ENCODE measurements at regions not wholly inside any gene's neighbourhood (a gene's known extent, or its start where the extent isn't known, plus 50 kb on each side); places are given as distances from the start of the nearest gene placed in this dataset.
A peak's percentile ranks its signal among the peaks of the same experiment; 100 is the strongest.

DNA sequence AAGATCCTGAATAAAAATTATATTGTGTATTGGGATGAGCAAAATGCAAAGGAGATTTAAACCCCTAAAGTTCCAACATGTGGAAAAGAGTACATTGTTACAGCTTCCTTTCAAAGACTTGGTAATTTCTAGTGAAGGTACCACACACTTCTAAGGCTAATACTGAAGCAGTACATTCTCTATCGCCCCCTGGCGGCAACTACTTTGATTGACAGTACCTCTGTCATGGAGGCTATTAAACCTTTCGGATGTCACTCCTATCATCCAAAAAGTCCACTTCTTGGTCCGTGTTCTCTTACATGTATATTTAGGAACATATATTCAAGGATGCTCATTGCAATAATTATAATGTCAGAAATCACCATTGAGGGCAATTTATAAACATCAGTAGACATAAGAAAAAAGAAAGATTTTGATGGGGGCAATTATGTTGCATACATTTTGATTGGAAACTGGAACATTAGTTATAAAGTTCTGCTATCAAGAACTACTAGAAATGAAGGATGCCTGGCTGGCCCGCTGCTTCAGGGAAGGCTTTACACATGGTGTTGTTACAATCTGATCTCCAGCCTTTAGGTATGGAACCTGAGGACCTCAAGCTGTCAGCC is 601.6 kb downstream of the CPS1 start:
- peak; percentile 42 for DNase-seq (ENCODE audit: low read depth, low spot score)
- TF ChIP-seq EZH2 (IDR thresholded peaks at IDR 0.05) = no peak
- no peak for TF ChIP-seq FOXP2 (optimal IDR thresholded peaks at IDR 0.05; ENCODE audit: control extremely low read depth, extremely low read length, insufficient read depth)
- TF ChIP-seq POLR2AphosphoS5 (IDR thresholded peaks at IDR 0.05; ENCODE audit: borderline replicate concordance, low read depth, low read length) = no peak
- Histone ChIP-seq H3K27ac (no peak overlapping the region), H3K36me3 (ENCODE audit: insufficient read depth, low read length) (no peaks in the 10 kb centered on the region), H3K9me3 (ENCODE audit: low read depth, low read length) (no peaks in the 10 kb centered on the region), H3K4me3 (no peak overlapping the region), H3K9ac (ENCODE audit: insufficient read length) (no peak overlapping the region)

DNA sequence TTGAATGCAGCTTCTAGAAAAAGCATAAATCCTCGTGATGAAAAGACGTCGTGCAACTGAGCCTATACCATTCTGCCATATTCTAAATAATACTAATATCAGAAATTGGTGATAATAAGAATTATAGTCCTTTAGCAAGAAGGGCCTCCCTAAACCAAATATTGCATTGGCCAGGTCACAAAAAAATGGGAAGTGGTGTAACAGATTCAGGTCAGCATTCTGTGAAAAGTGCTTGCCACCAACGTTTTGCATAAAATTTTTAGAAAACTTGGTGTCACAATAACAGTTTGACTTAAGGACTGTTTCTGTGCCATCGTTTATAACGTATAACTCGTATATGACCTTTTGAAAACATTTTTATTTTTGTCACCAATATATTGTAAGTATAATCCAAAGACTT is 603.6 kb downstream of the CPS1 start:
- no peak for DNase-seq (ENCODE audit: low read depth, low spot score)
- no peak for TF ChIP-seq POLR2AphosphoS5 (IDR thresholded peaks at IDR 0.05; ENCODE audit: borderline replicate concordance, low read depth, low read length)
- TF ChIP-seq EZH2 (IDR thresholded peaks at IDR 0.05) = no peak
- TF ChIP-seq FOXP2 (optimal IDR thresholded peaks at IDR 0.05; ENCODE audit: control extremely low read depth, extremely low read length, insufficient read depth) = no peak
- H3K36me3 ChIP-seq (ENCODE audit: insufficient read depth, low read length) = no peaks in the 10 kb centered on the region
- no peak overlapping the region for H3K4me3 ChIP-seq
- no peaks in the 10 kb centered on the region for H3K9me3 ChIP-seq (ENCODE audit: low read depth, low read length)
- H3K27ac ChIP-seq = no peak overlapping the region
- H3K9ac ChIP-seq (ENCODE audit: insufficient read length) = no peak overlapping the region

DNA sequence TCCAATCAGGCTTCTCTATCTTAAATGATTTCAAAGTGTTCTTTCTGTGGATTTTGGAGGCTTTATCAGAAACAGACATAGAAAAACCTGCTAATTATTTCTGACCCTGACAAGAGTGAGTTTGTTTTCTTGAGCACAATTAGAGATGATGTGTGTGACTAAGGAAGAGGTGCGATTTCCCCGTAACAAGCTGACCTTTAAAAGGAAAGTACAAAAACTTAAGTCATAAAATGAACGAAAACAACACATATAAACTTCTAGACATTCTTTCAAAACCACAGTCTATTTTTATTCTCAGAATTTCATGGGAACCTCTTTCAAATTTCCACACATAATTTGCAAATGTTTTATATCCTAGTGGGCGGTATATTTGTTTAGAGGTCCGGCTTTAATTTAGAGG is 604.8 kb downstream of the CPS1 start:
- no peaks in the 10 kb centered on the region for H3K36me3 ChIP-seq (ENCODE audit: insufficient read depth, low read length)
- no peak overlapping the region for H3K4me3 ChIP-seq
- DNase-seq (ENCODE audit: low read depth, low spot score) = no peak
- H3K9me3 ChIP-seq (ENCODE audit: low read depth, low read length) = no peaks in the 10 kb centered on the region
- no peak overlapping the region for H3K9ac ChIP-seq (ENCODE audit: insufficient read length)
- no peak overlapping the region for H3K27ac ChIP-seq
- TF ChIP-seq EZH2 (IDR thresholded peaks at IDR 0.05) = no peak
- TF ChIP-seq FOXP2 (optimal IDR thresholded peaks at IDR 0.05; ENCODE audit: control extremely low read depth, extremely low read length, insufficient read depth) = no peak
- TF ChIP-seq POLR2AphosphoS5 (IDR thresholded peaks at IDR 0.05; ENCODE audit: borderline replicate concordance, low read depth, low read length) = no peak

DNA sequence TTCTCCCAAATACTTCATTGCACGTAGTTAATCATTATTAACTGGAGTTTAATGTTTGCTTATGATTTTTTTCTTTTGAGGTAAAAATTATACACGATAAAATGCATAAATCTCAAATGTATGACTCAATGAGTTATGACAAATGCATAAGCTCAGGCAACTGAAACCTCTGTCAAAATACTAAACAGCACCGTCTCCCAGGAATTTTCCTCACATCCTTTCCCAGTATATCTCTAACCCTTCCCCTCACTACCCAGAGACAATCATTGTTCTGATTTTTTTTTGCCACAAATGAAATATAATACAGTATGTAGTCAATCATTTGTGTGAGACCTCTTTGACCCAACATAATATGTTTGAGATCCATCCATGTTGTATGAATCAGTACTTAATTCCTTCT is 606.5 kb downstream of the CPS1 start:
- Histone ChIP-seq H3K4me3 (no peak overlapping the region), H3K36me3 (ENCODE audit: insufficient read depth, low read length) (no peaks in the 10 kb centered on the region), H3K9me3 (ENCODE audit: low read depth, low read length) (no peaks in the 10 kb centered on the region), H3K27ac (no peak overlapping the region), H3K9ac (ENCODE audit: insufficient read length) (no peak overlapping the region)
- DNase-seq (ENCODE audit: low read depth, low spot score) = no peak
- TF ChIP-seq EZH2 (IDR thresholded peaks at IDR 0.05) = no peak
- no peak for TF ChIP-seq FOXP2 (optimal IDR thresholded peaks at IDR 0.05; ENCODE audit: control extremely low read depth, extremely low read length, insufficient read depth)
- no peak for TF ChIP-seq POLR2AphosphoS5 (IDR thresholded peaks at IDR 0.05; ENCODE audit: borderline replicate concordance, low read depth, low read length)

DNA sequence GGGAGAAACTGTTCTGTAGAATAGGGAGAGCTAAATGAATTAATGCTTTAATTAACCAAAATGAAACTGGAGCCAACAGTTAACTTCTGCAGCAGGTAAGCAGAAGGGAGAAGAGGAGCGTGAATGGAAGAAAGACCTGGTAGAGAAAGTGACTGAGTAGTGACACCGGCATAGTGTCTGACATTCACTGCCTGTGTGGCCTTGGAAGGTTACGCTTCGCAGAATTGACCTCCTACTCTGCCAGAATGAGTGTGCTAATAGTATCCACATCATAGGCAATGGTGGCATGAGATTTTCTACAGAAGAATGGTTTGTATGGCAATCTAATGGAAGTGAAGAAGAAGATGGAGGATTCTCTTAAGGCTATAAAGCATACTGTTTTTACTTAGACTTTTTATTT is 614.4 kb downstream of the CPS1 start:
- Histone ChIP-seq H3K9ac (ENCODE audit: insufficient read length) (no peak overlapping the region), H3K27ac (no peak overlapping the region), H3K9me3 (ENCODE audit: low read depth, low read length) (no peaks in the 10 kb centered on the region), H3K4me3 (no peak overlapping the region), H3K36me3 (ENCODE audit: insufficient read depth, low read length) (no peaks in the 10 kb centered on the region)
- TF ChIP-seq POLR2AphosphoS5 (IDR thresholded peaks at IDR 0.05; ENCODE audit: borderline replicate concordance, low read depth, low read length) (no peak), EZH2 (IDR thresholded peaks at IDR 0.05) (no peak), FOXP2 (optimal IDR thresholded peaks at IDR 0.05; ENCODE audit: control extremely low read depth, extremely low read length, insufficient read depth) (no peak)
- DNase-seq (ENCODE audit: low read depth, low spot score) = no peak

DNA sequence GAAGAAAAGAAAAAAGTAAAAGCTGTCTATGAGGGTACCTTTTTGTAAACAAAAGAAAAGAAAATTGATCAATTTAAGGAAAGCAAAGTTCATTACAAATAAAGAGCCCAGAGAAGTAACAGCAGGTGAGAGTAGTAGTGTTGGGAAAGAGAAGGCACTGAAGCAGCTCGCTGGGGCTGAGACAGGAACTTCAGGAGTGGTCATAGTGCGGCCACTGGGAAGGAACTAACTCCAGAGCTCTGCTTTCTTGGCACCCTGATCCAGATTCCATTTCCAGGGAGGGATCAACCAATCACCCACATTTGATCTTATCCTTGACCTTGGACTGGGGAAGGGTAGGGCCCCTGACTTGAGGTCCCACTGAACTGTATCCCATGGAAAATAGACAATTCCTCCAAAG is 617.6 kb downstream of the CPS1 start:
- TF ChIP-seq FOXP2 (optimal IDR thresholded peaks at IDR 0.05; ENCODE audit: control extremely low read depth, extremely low read length, insufficient read depth) (no peak), EZH2 (IDR thresholded peaks at IDR 0.05) (no peak), POLR2AphosphoS5 (IDR thresholded peaks at IDR 0.05; ENCODE audit: borderline replicate concordance, low read depth, low read length) (no peak)
- no peaks in the 10 kb centered on the region for H3K9me3 ChIP-seq (ENCODE audit: low read depth, low read length)
- H3K4me3 ChIP-seq = no peak overlapping the region
- no peak for DNase-seq (ENCODE audit: low read depth, low spot score)
- H3K27ac ChIP-seq = no peak overlapping the region
- H3K9ac ChIP-seq (ENCODE audit: insufficient read length) = no peak overlapping the region
- H3K36me3 ChIP-seq (ENCODE audit: insufficient read depth, low read length) = no peaks in the 10 kb centered on the region

DNA sequence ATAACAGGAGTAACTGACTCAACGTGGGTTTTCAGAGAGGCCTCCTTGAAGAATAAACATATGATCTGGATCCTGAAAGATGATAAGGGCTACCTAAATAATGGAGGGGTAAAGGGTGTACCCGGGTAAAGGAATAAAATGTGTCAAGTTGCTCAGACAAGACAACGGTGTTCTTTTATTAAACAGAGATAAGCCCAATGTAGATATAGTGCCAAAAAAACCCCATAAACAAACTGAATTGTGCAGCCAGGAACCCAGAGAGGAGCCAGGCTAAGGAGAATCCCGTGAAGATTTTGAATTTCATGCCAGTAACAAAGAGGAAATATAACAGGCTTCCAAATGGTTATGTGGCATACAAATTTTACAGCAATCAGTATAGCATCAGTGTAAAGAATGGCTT is 618.2 kb downstream of the CPS1 start:
- no peaks in the 10 kb centered on the region for H3K36me3 ChIP-seq (ENCODE audit: insufficient read depth, low read length)
- DNase-seq (ENCODE audit: low read depth, low spot score) = no peak
- no peak overlapping the region for H3K4me3 ChIP-seq
- H3K9ac ChIP-seq (ENCODE audit: insufficient read length) = no peak overlapping the region
- no peaks in the 10 kb centered on the region for H3K9me3 ChIP-seq (ENCODE audit: low read depth, low read length)
- no peak for TF ChIP-seq FOXP2 (optimal IDR thresholded peaks at IDR 0.05; ENCODE audit: control extremely low read depth, extremely low read length, insufficient read depth)
- TF ChIP-seq EZH2 (IDR thresholded peaks at IDR 0.05) = no peak
- no peak for TF ChIP-seq POLR2AphosphoS5 (IDR thresholded peaks at IDR 0.05; ENCODE audit: borderline replicate concordance, low read depth, low read length)
- no peak overlapping the region for H3K27ac ChIP-seq

DNA sequence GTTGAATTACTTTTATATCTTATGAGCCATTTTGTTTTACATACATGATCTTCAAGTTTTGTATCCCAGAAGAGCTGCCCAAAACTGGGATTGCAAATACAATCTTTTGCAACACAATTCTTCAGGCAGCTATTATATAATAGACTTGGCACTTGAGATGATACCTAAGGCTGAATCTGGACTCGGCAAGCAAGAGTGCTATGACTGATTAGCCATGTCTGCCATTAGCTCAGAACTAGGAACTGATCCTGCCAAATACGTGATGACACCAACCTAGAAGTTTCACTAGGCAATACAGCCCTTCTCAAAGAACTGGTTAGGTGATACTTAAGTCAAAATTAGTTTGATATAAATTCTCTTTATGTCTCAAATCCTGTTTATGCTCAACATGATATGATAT is 619.6 kb downstream of the CPS1 start:
- Histone ChIP-seq H3K4me3 (no peak overlapping the region), H3K27ac (no peak overlapping the region), H3K9ac (ENCODE audit: insufficient read length) (no peak overlapping the region), H3K36me3 (ENCODE audit: insufficient read depth, low read length) (no peaks in the 10 kb centered on the region), H3K9me3 (ENCODE audit: low read depth, low read length) (no peaks in the 10 kb centered on the region)
- no peak for TF ChIP-seq POLR2AphosphoS5 (IDR thresholded peaks at IDR 0.05; ENCODE audit: borderline replicate concordance, low read depth, low read length)
- no peak for TF ChIP-seq EZH2 (IDR thresholded peaks at IDR 0.05)
- TF ChIP-seq FOXP2 (optimal IDR thresholded peaks at IDR 0.05; ENCODE audit: control extremely low read depth, extremely low read length, insufficient read depth) = no peak
- no peak for DNase-seq (ENCODE audit: low read depth, low spot score)
